ENCODE measurements at regions not wholly inside any gene's neighbourhood (a gene's known extent, or its start where the extent isn't known, plus 50 kb on each side); places are given as distances from the start of the nearest gene placed in this dataset.

GRCh38 chr13:103190841-103191240, 124.6 kb upstream of the SLC10A2 start:
- H3K4me1 ChIP-seq (ENCODE audit: control insufficient read depth in 1 of 2, insufficient read depth in 2 of 2, low read length in 2 of 2): no peaks in the 10 kb centered on the region
- H3K27ac ChIP-seq (ENCODE audit: low read length): no peak overlapping the region
- H3K36me3 ChIP-seq (ENCODE audit: control insufficient read depth in 1 of 2, insufficient read depth in 2 of 2, low read length in 2 of 2): no peaks in the 10 kb centered on the region
- no peaks in the 10 kb centered on the region for H3K27me3 ChIP-seq (ENCODE audit: low read depth, low read length)
- H3K9me3 ChIP-seq (ENCODE audit: control insufficient read depth in 1 of 2, low read length in 2 of 2): no peaks in the 10 kb centered on the region
- H3K4me3 ChIP-seq (ENCODE audit: low read depth in 1 of 2, low read length in 2 of 2): no peak overlapping the region

GRCh38 chr13:103188713-103189326, 122.6 kb upstream of the SLC10A2 start:
- H3K27ac ChIP-seq (ENCODE audit: low read length): no peak overlapping the region
- no peaks in the 10 kb centered on the region for H3K27me3 ChIP-seq (ENCODE audit: low read depth, low read length)
- H3K4me1 ChIP-seq (ENCODE audit: control insufficient read depth in 1 of 2, insufficient read depth in 2 of 2, low read length in 2 of 2): no peaks in the 10 kb centered on the region
- H3K9me3 ChIP-seq (ENCODE audit: control insufficient read depth in 1 of 2, low read length in 2 of 2): no peaks in the 10 kb centered on the region
- no peak overlapping the region for H3K4me3 ChIP-seq (ENCODE audit: low read depth in 1 of 2, low read length in 2 of 2)
- H3K36me3 ChIP-seq (ENCODE audit: control insufficient read depth in 1 of 2, insufficient read depth in 2 of 2, low read length in 2 of 2): no peaks in the 10 kb centered on the region

GRCh38 chr13:103187721-103188156, 121.5 kb upstream of the SLC10A2 start:
- H3K9me3 ChIP-seq (ENCODE audit: control insufficient read depth in 1 of 2, low read length in 2 of 2): no peaks in the 10 kb centered on the region
- no peak overlapping the region for H3K4me3 ChIP-seq (ENCODE audit: low read depth in 1 of 2, low read length in 2 of 2)
- H3K27ac ChIP-seq (ENCODE audit: low read length): no peak overlapping the region
- H3K4me1 ChIP-seq (ENCODE audit: control insufficient read depth in 1 of 2, insufficient read depth in 2 of 2, low read length in 2 of 2): no peaks in the 10 kb centered on the region
- no peaks in the 10 kb centered on the region for H3K36me3 ChIP-seq (ENCODE audit: control insufficient read depth in 1 of 2, insufficient read depth in 2 of 2, low read length in 2 of 2)
- H3K27me3 ChIP-seq (ENCODE audit: low read depth, low read length): no peaks in the 10 kb centered on the region

DNA sequence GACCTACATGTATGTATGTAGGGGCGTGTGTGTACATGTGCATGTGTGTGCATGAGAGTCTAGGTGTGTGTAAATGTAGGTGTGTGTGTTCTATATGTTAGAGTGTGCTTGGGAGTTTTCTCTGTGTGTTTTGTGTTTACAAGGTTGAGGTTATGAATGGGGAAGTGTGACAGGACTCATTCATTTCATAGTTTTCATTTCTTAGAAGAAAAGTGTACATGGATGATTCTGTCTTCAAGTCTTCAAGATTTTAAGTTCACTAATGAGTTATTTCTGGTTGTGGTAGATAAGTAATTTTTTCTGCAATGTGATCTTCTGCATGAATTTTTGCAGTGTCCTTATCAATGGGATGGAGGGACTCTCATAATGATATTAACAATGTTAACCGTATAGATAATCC, 118.2 kb upstream of the SLC10A2 start:
- no peaks in the 10 kb centered on the region for H3K36me3 ChIP-seq (ENCODE audit: control insufficient read depth in 1 of 2, insufficient read depth in 2 of 2, low read length in 2 of 2)
- H3K4me1 ChIP-seq (ENCODE audit: control insufficient read depth in 1 of 2, insufficient read depth in 2 of 2, low read length in 2 of 2): no peaks in the 10 kb centered on the region
- H3K9me3 ChIP-seq (ENCODE audit: control insufficient read depth in 1 of 2, low read length in 2 of 2): no peaks in the 10 kb centered on the region
- H3K4me3 ChIP-seq (ENCODE audit: low read depth in 1 of 2, low read length in 2 of 2): no peak overlapping the region
- no peak overlapping the region for H3K27ac ChIP-seq (ENCODE audit: low read length)
- no peaks in the 10 kb centered on the region for H3K27me3 ChIP-seq (ENCODE audit: low read depth, low read length)

DNA sequence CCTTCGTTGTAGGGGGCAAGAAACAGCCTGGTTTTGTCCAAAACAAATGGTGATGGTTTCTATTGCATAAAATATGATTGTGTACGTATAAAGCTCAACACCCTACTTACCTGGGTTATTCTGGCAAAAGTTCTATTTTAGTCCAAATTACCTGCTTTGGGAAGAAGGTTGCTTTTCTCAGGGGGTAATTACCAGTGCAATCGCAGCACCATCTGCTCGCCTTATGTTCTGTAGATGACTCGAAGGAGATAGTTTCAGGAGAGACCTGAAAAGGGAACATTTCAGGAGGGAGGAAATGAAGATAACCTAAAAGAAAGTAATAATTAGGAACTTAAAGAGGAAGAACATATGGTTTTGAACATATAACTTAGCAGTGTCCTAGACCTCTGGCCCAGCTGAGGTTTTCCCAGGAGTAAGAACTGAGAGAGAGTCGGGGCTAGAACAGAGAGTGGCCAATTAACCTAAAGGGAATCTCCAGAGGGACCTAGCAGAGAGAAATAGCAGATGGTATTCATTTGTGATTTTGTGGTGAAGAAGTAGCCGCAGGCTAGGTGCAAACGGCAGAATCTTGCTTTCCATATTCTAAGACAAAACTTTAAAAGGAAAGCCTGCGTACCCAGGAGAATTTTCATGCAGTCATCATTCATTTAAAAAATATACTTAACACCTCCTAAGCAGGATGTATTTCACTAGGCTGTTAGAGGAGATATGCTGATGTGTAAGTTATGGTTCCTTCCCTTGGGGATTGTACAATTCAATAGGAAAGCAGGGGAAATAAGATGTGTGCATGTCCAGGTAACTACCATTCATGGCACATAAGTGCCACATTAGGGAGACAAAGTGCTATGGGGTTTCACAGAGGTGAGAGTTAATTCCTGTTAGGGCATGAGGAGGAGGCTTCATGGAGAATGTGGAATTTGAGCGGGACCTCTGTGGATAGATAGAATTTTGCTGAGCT, 113.0 kb upstream of the SLC10A2 start:
- no peaks in the 10 kb centered on the region for H3K4me1 ChIP-seq (ENCODE audit: control insufficient read depth in 1 of 2, insufficient read depth in 2 of 2, low read length in 2 of 2)
- H3K27ac ChIP-seq (ENCODE audit: low read length): no peak overlapping the region
- H3K9me3 ChIP-seq (ENCODE audit: control insufficient read depth in 1 of 2, low read length in 2 of 2): no peaks in the 10 kb centered on the region
- no peaks in the 10 kb centered on the region for H3K36me3 ChIP-seq (ENCODE audit: control insufficient read depth in 1 of 2, insufficient read depth in 2 of 2, low read length in 2 of 2)
- no peaks in the 10 kb centered on the region for H3K27me3 ChIP-seq (ENCODE audit: low read depth, low read length)
- H3K4me3 ChIP-seq (ENCODE audit: low read depth in 1 of 2, low read length in 2 of 2): no peak overlapping the region

- Histone ChIP-seq H3K27ac (ENCODE audit: low read length) (no peak overlapping the region), H3K36me3 (ENCODE audit: control insufficient read depth in 1 of 2, insufficient read depth in 2 of 2, low read length in 2 of 2) (no peaks in the 10 kb centered on the region), H3K4me3 (ENCODE audit: low read depth in 1 of 2, low read length in 2 of 2) (no peak overlapping the region), H3K4me1 (ENCODE audit: control insufficient read depth in 1 of 2, insufficient read depth in 2 of 2, low read length in 2 of 2) (no peaks in the 10 kb centered on the region), H3K9me3 (ENCODE audit: control insufficient read depth in 1 of 2, low read length in 2 of 2) (no peaks in the 10 kb centered on the region), H3K27me3 (ENCODE audit: low read depth, low read length) (no peaks in the 10 kb centered on the region)
Measured at GRCh38 chr13:103174966-103175365, 108.7 kb upstream of the SLC10A2 start.

DNA sequence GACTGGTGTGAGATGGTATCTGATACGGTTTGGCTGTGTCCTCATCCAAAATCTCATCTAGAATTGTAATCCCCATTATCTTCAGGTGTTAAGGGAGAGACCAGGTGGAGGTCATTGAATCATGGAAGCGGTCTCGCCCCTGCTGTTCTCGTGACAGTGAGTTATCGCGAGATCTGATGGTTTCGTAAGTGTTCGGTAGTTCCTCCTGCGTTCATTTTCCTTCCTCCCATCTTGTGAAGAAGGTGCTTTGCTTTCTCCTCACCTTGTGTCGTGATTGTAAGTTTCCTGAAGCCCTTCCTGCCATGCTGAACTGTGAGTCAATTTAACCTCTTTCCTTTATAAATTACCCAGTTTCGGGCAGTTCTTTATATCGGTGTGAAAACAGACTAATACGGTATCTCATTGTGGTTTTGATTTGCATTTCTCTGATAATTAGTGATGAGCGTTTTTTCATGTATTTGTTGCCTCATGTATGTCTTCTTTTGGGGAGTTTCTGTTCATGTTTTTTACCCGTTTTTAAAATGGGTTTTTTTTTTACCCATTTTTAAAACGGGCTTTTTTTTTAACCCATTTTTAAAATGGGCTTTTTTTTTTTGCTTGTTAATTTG, 102.8 kb upstream of the SLC10A2 start:
- no peaks in the 10 kb centered on the region for H3K4me1 ChIP-seq (ENCODE audit: control insufficient read depth in 1 of 2, insufficient read depth in 2 of 2, low read length in 2 of 2)
- no peaks in the 10 kb centered on the region for H3K27me3 ChIP-seq (ENCODE audit: low read depth, low read length)
- H3K27ac ChIP-seq (ENCODE audit: low read length): no peak overlapping the region
- H3K4me3 ChIP-seq (ENCODE audit: low read depth in 1 of 2, low read length in 2 of 2): no peak overlapping the region
- H3K9me3 ChIP-seq (ENCODE audit: control insufficient read depth in 1 of 2, low read length in 2 of 2): no peaks in the 10 kb centered on the region
- no peaks in the 10 kb centered on the region for H3K36me3 ChIP-seq (ENCODE audit: control insufficient read depth in 1 of 2, insufficient read depth in 2 of 2, low read length in 2 of 2)

GRCh38 chr13:103164251-103164650, 98.0 kb upstream of the SLC10A2 start:
- Histone ChIP-seq H3K4me1 (ENCODE audit: control insufficient read depth in 1 of 2, insufficient read depth in 2 of 2, low read length in 2 of 2) (no peaks in the 10 kb centered on the region), H3K4me3 (ENCODE audit: low read depth in 1 of 2, low read length in 2 of 2) (no peak overlapping the region), H3K9me3 (ENCODE audit: control insufficient read depth in 1 of 2, low read length in 2 of 2) (no peaks in the 10 kb centered on the region), H3K27ac (ENCODE audit: low read length) (no peak overlapping the region), H3K36me3 (ENCODE audit: control insufficient read depth in 1 of 2, insufficient read depth in 2 of 2, low read length in 2 of 2) (no peaks in the 10 kb centered on the region), H3K27me3 (ENCODE audit: low read depth, low read length) (no peaks in the 10 kb centered on the region)

- H3K4me3 ChIP-seq (ENCODE audit: low read depth in 1 of 2, low read length in 2 of 2): no peak overlapping the region
- no peaks in the 10 kb centered on the region for H3K4me1 ChIP-seq (ENCODE audit: control insufficient read depth in 1 of 2, insufficient read depth in 2 of 2, low read length in 2 of 2)
- H3K27me3 ChIP-seq (ENCODE audit: low read depth, low read length): no peaks in the 10 kb centered on the region
- H3K27ac ChIP-seq (ENCODE audit: low read length): no peak overlapping the region
- no peaks in the 10 kb centered on the region for H3K36me3 ChIP-seq (ENCODE audit: control insufficient read depth in 1 of 2, insufficient read depth in 2 of 2, low read length in 2 of 2)
- H3K9me3 ChIP-seq (ENCODE audit: control insufficient read depth in 1 of 2, low read length in 2 of 2): no peaks in the 10 kb centered on the region
Measured at GRCh38 chr13:103161476-103161875, 95.3 kb upstream of the SLC10A2 start.

DNA sequence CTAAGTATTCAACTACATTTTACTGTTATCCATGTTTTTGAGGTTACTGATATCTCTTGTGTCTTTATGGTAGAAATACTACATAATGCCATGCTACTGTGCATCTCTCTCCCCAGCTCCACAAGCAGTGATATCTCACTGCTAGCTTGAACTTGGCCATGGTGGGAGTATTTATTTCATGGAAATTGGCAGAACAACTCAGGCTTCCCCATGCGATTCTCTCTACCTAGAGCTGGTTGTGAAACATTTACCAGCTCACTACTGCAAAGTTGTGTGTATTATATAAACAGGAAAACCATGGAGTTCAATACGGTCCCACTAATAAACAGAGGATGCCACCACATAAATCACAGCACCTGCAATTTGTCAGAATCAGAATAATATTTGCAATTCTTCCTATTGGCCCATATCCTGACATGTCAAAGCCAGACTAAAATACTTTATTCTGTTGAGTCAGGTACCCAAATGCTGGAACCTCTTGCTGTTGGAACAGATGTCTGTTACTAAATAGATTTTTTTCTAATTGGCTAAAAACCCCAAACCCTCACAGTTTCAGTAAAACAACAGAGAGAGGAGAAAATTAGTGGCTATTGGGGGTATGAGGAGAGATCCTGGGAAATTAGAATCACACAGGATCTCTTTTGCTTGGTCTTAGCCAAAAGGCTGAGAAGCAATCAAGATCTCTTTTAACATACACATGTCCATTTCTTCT, 91.4 kb upstream of the SLC10A2 start:
- Histone ChIP-seq H3K36me3 (ENCODE audit: control insufficient read depth in 1 of 2, insufficient read depth in 2 of 2, low read length in 2 of 2) (no peaks in the 10 kb centered on the region), H3K4me3 (ENCODE audit: low read depth in 1 of 2, low read length in 2 of 2) (no peak overlapping the region), H3K27ac (ENCODE audit: low read length) (no peak overlapping the region), H3K9me3 (ENCODE audit: control insufficient read depth in 1 of 2, low read length in 2 of 2) (no peaks in the 10 kb centered on the region), H3K4me1 (ENCODE audit: control insufficient read depth in 1 of 2, insufficient read depth in 2 of 2, low read length in 2 of 2) (no peaks in the 10 kb centered on the region), H3K27me3 (ENCODE audit: low read depth, low read length) (no peaks in the 10 kb centered on the region)

DNA sequence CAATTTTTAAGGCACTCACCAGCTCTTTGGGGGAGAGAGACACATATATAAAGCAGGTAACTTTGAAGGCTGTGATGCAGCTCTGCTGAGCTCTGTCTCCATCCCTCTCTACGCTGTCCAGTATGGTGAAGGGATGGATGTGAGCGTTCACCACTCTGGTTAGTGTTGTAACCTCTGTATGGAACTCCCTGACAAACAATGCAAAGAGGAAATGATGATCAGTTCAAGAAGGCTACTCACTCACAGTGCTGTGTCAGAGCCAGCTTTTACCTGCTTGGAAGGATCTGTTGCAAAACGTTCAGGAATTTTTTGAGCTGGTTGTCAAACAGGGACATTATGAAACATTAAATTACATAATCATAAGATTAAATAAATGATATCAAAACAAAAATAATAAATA, 90.8 kb upstream of the SLC10A2 start:
- no peaks in the 10 kb centered on the region for H3K9me3 ChIP-seq (ENCODE audit: control insufficient read depth in 1 of 2, low read length in 2 of 2)
- H3K4me3 ChIP-seq (ENCODE audit: low read depth in 1 of 2, low read length in 2 of 2): no peak overlapping the region
- H3K27ac ChIP-seq (ENCODE audit: low read length): no peak overlapping the region
- H3K27me3 ChIP-seq (ENCODE audit: low read depth, low read length): no peaks in the 10 kb centered on the region
- no peaks in the 10 kb centered on the region for H3K36me3 ChIP-seq (ENCODE audit: control insufficient read depth in 1 of 2, insufficient read depth in 2 of 2, low read length in 2 of 2)
- H3K4me1 ChIP-seq (ENCODE audit: control insufficient read depth in 1 of 2, insufficient read depth in 2 of 2, low read length in 2 of 2): no peaks in the 10 kb centered on the region
